ENCODE measurements at regions not wholly inside any gene's neighbourhood (a gene's known extent, or its start where the extent isn't known, plus 50 kb on each side); places are given as distances from the start of the nearest gene placed in this dataset.

DNA sequence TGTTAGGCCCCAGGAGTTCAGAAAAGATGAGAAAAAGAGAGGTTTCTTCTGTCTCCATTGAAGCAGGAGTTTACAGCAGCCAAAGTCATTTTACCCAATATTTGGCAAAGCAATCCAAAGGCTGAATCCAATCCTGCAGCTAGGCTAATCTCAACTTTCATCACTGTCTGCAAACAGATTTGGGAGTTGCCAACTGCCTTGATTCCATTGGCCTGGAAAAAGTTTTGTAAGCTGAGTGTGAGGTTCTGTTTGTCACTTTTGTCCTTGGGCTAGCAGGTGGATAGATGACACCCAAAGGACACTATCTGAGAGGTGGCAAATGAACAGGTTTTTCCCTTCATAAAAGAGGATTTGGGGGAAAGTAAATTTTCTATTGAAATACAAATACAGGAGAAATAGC, 56.6 kb upstream of the SETBP1 start:
- TF ChIP-seq, protein P1, sequence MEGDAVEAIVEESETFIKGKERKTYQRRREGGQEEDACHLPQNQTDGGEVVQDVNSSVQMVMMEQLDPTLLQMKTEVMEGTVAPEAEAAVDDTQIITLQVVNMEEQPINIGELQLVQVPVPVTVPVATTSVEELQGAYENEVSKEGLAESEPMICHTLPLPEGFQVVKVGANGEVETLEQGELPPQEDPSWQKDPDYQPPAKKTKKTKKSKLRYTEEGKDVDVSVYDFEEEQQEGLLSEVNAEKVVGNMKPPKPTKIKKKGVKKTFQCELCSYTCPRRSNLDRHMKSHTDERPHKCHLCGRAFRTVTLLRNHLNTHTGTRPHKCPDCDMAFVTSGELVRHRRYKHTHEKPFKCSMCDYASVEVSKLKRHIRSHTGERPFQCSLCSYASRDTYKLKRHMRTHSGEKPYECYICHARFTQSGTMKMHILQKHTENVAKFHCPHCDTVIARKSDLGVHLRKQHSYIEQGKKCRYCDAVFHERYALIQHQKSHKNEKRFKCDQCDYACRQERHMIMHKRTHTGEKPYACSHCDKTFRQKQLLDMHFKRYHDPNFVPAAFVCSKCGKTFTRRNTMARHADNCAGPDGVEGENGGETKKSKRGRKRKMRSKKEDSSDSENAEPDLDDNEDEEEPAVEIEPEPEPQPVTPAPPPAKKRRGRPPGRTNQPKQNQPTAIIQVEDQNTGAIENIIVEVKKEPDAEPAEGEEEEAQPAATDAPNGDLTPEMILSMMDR (IDR thresholded peaks at IDR 0.05) = no peak
- no peak for DNase-seq
- Histone ChIP-seq H3K9me3 (no peaks in the 10 kb centered on the region), H3K36me3 (ENCODE audit: low read depth) (no peaks in the 10 kb centered on the region), H3K4me3 (no peak overlapping the region), H3K4me1 (ENCODE audit: low read depth) (no peaks in the 10 kb centered on the region)
- intact Hi-C loops (cut with DNase I, micrococcal nuclease) = no loop called here
- no peak for ATAC-seq

GRCh38 chr18:44625386-44625785, 55.3 kb upstream of the SETBP1 start:
- TF ChIP-seq, protein P1 (IDR thresholded peaks at IDR 0.05) = no peak
- H3K4me3 ChIP-seq = no peak overlapping the region
- no peaks in the 10 kb centered on the region for H3K9me3 ChIP-seq
- H3K4me1 ChIP-seq (ENCODE audit: low read depth) = no peaks in the 10 kb centered on the region
- intact Hi-C loops (cut with DNase I, micrococcal nuclease) = no loop called here
- DNase-seq (no peak), ATAC-seq (no peak)
- no peaks in the 10 kb centered on the region for H3K36me3 ChIP-seq (ENCODE audit: low read depth)

- ATAC-seq = no peak
- no peak for DNase-seq
- Histone ChIP-seq H3K4me3 (no peak overlapping the region), H3K36me3 (ENCODE audit: low read depth) (no peaks in the 10 kb centered on the region), H3K4me1 (ENCODE audit: low read depth) (no peaks in the 10 kb centered on the region), H3K9me3 (no peaks in the 10 kb centered on the region)
- intact Hi-C loops (cut with DNase I, micrococcal nuclease) = no loop called here
- TF ChIP-seq, protein P1 (IDR thresholded peaks at IDR 0.05) = no peak
Measured at GRCh38 chr18:44626236-44626635, 54.5 kb upstream of the SETBP1 start.

DNA sequence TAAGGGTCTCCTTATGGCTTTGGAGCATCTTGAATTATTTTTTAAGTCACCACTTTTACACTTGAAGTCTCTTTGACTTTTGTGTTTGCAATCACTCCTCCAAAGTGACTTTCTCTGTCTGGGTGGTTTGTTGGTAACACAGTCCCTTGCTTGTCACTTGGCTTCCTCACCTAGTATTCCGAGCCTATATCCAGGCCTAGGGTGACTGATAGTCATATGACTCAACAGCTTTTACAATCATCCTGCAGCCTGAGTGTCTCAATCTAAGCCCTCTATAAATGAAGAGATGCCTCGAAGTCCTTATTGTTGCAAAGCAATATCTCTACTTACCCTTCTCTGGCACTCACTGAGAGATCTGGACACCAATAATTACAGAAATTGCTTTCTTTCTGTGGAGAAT, 53.9 kb upstream of the SETBP1 start:
- no peak overlapping the region for H3K4me3 ChIP-seq
- H3K36me3 ChIP-seq (ENCODE audit: low read depth) = no peaks in the 10 kb centered on the region
- H3K9me3 ChIP-seq = no peaks in the 10 kb centered on the region
- intact Hi-C loops (cut with DNase I, micrococcal nuclease) = no loop called here
- H3K4me1 ChIP-seq (ENCODE audit: low read depth) = no peaks in the 10 kb centered on the region
- DNase-seq (no peak), ATAC-seq (no peak)
- TF ChIP-seq, protein P1 (IDR thresholded peaks at IDR 0.05) = no peak

- no peak for ATAC-seq
- no peaks in the 10 kb centered on the region for H3K4me1 ChIP-seq (ENCODE audit: low read depth)
- H3K36me3 ChIP-seq (ENCODE audit: low read depth) = no peaks in the 10 kb centered on the region
- DNase-seq = no peak
- H3K9me3 ChIP-seq = no peaks in the 10 kb centered on the region
- TF ChIP-seq, protein P1 (IDR thresholded peaks at IDR 0.05) = no peak
- intact Hi-C loops (cut with DNase I, micrococcal nuclease) = no loop called here
- H3K4me3 ChIP-seq = no peak overlapping the region
Measured at GRCh38 chr18:44627280-44627679, 53.4 kb upstream of the SETBP1 start.

DNA sequence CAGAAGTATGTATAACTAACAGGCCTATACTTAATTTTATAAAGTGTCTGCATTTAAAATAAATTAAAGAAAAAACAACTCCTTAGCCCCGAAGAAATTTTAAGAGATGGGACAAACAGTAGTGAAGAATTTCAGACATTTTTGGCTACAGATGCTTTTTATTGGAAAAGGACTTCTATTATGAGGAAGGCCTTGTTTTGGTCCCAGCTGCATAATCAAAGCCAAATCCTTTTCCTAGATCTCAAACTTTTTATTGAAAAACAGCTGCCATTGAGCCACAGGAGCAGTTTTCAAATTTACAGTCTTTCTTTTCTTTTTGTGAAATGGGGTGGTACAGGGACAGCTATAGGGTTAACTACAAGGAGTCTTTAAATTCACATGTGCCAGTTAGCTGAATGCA, 51.3 kb upstream of the SETBP1 start:
- H3K4me3 ChIP-seq = no peak overlapping the region
- no peaks in the 10 kb centered on the region for H3K9me3 ChIP-seq
- intact Hi-C loops (cut with DNase I, micrococcal nuclease) = no loop called here
- H3K4me1 ChIP-seq (ENCODE audit: low read depth) = no peaks in the 10 kb centered on the region
- ATAC-seq (no peak), DNase-seq (no peak)
- TF ChIP-seq, protein P1 (IDR thresholded peaks at IDR 0.05) = no peak
- H3K36me3 ChIP-seq (ENCODE audit: low read depth) = no peaks in the 10 kb centered on the region
